H9 (cell line): ENCODE measurements at regions not wholly inside any gene's neighbourhood (a gene's known extent, or its start where the extent isn't known, plus 50 kb on each side); places are given as distances from the start of the nearest gene placed in this dataset.

ENCODE experiments used
- DNase-seq: peaks from one replicate; pipeline ENCODE4 v3.0.0-alpha.2; 2017
- H2AFZ ChIP-seq: one replicate; pipeline ENCODE4 v1.6.1; 2013; ENCODE audit warnings: mild to moderate bottlenecking, low read length, control low read depth, moderate library complexity
- H2AK5ac ChIP-seq: 2 replicates; pipeline ENCODE4 v1.6.1; 2013; ENCODE audit warnings: low read length, control low read depth, mixed read lengths; ENCODE audit not compliant: insufficient read length
- H2BK120ac ChIP-seq: one replicate; pipeline ENCODE4 v1.6.1; 2013; ENCODE audit warnings: low read depth, mild to moderate bottlenecking, low read length, control low read depth, inconsistent platforms; ENCODE audit not compliant: poor library complexity, severe bottlenecking
- H2BK12ac ChIP-seq: 2 replicates; pipeline ENCODE4 v1.6.1; 2013; ENCODE audit warnings: low read length, control low read depth, mixed read lengths, low read depth; ENCODE audit not compliant: insufficient read length
- H2BK15ac ChIP-seq: 2 replicates; pipeline ENCODE4 v1.6.1; 2013; ENCODE audit warnings: low read depth, low read length, control low read depth
- H2BK20ac ChIP-seq: one replicate; pipeline ENCODE4 v1.6.1; 2013; ENCODE audit warnings: low read depth, mild to moderate bottlenecking, low read length, control low read depth, inconsistent platforms; ENCODE audit not compliant: poor library complexity, severe bottlenecking
- H2BK5ac ChIP-seq: 2 replicates; pipeline ENCODE4 v1.6.1; 2013; ENCODE audit warnings: low read length, control low read depth, mixed read lengths; ENCODE audit not compliant: insufficient read length
- H3K14ac ChIP-seq: 2 replicates; pipeline ENCODE4 v1.6.1; 2013; ENCODE audit warnings: low read length, control low read depth; ENCODE audit not compliant: insufficient read depth
- H3K18ac ChIP-seq: 2 replicates; pipeline ENCODE4 v1.6.1; 2013; ENCODE audit warnings: low read depth, mild to moderate bottlenecking, mixed read lengths, low read length, control low read depth; ENCODE audit not compliant: insufficient read length
- H3K23ac ChIP-seq: 2 replicates; pipeline ENCODE4 v1.6.1; 2013; ENCODE audit warnings: low read length, control low read depth, mixed read lengths, low read depth; ENCODE audit not compliant: insufficient read length
- H3K23me2 ChIP-seq: 2 replicates; pipeline ENCODE4 v1.6.1; 2013; ENCODE audit warnings: low read depth, mild to moderate bottlenecking, mixed read lengths, low read length, control low read depth; ENCODE audit not compliant: insufficient read length, poor library complexity, severe bottlenecking
- H3K27ac ChIP-seq: 2 replicates; pipeline ENCODE4 v1.5.1; 2013; ENCODE audit warnings: low read length, control low read depth, mixed read lengths, low read depth; ENCODE audit not compliant: insufficient read length
- H3K27me3 ChIP-seq: 2 replicates; pipeline ENCODE4 v1.6.1; 2013; ENCODE audit warnings: low read length, control low read depth, inconsistent platforms; ENCODE audit not compliant: insufficient read depth
- H3K4ac ChIP-seq: 2 replicates; pipeline ENCODE4 v1.6.1; 2013; ENCODE audit warnings: low read depth, mild to moderate bottlenecking, control low read depth, inconsistent platforms, low read length, moderate library complexity
- H3K4me1 ChIP-seq: 2 replicates; pipeline ENCODE4 v1.6.1; 2013; ENCODE audit warnings: low read length, control low read depth, inconsistent platforms; ENCODE audit not compliant: insufficient read depth
- H3K4me2 ChIP-seq: 2 replicates; pipeline ENCODE4 v1.6.1; 2013; ENCODE audit warnings: low read length, control low read depth, mixed read lengths; ENCODE audit not compliant: insufficient read length, insufficient read depth
- H3K56ac ChIP-seq: 2 replicates; pipeline ENCODE4 v1.6.1; 2013; ENCODE audit warnings: low read depth, mild to moderate bottlenecking, mixed read lengths, low read length, control low read depth; ENCODE audit not compliant: insufficient read length
- H3K79me1 ChIP-seq: 2 replicates; pipeline ENCODE4 v1.6.1; 2013; ENCODE audit warnings: low read depth, mild to moderate bottlenecking, moderate library complexity, low read length, control low read depth, inconsistent platforms; ENCODE audit not compliant: insufficient read depth, poor library complexity, severe bottlenecking
- H3K79me2 ChIP-seq: 2 replicates; pipeline ENCODE4 v1.6.1; 2013; ENCODE audit warnings: low read length, control low read depth, inconsistent platforms; ENCODE audit not compliant: insufficient read depth
- H3K9ac ChIP-seq: 2 replicates; pipeline ENCODE4 v1.6.1; 2013; ENCODE audit warnings: low read length, control low read depth, mixed read lengths; ENCODE audit not compliant: insufficient read length; ENCODE audit errors: extremely low read depth
- H3K9me3 ChIP-seq: one replicate; pipeline ENCODE4 v1.6.1; 2013; ENCODE audit warnings: low read depth, low read length, inconsistent platforms; ENCODE audit not compliant: control insufficient read depth
- H3T11ph ChIP-seq: one replicate; pipeline ENCODE4 v1.6.1; 2013; ENCODE audit warnings: mild to moderate bottlenecking, low read length, control low read depth, inconsistent platforms
- H4K20me1 ChIP-seq: one replicate; pipeline ENCODE4 v1.6.1; 2013; ENCODE audit not compliant: control insufficient read depth, insufficient read length, insufficient read depth
- H4K5ac ChIP-seq: 2 replicates; pipeline ENCODE4 v1.6.1; 2013; ENCODE audit warnings: low read depth, mild to moderate bottlenecking, mixed read lengths, low read length, control low read depth; ENCODE audit not compliant: insufficient read length
- H4K8ac ChIP-seq: replicated peaks from 2 replicates; pipeline ENCODE4 v1.6.1; 2013; ENCODE audit warnings: low read length, control low read depth, mixed read lengths, low read depth; ENCODE audit not compliant: insufficient read length
- H4K91ac ChIP-seq: 2 replicates; pipeline ENCODE4 v1.6.1; 2013; ENCODE audit warnings: low read depth, mild to moderate bottlenecking, moderate library complexity, mixed read lengths, low read length, control low read depth; ENCODE audit not compliant: insufficient read length
- H3K27ac Mint-ChIP-seq, 3 experiments: 2 replicates in 2 of 3; 3 replicates in 1 of 3; pipeline ENCODE4 v1.8.0; 2020 to 2021; ENCODE audit warnings: mixed read lengths in 3 of 3, mild to moderate bottlenecking in 1 of 3, moderate library complexity in 1 of 3
- H3K27me3 Mint-ChIP-seq: 2 replicates; pipeline ENCODE4 v1.8.0; 2021; ENCODE audit warnings: low read depth, mild to moderate bottlenecking, moderate library complexity, mixed read lengths
- H3K36me3 Mint-ChIP-seq, 3 experiments: 2 replicates in 2 of 3; 3 replicates in 1 of 3; pipeline ENCODE4 v1.8.0; 2020 to 2021; ENCODE audit warnings: low read depth in 3 of 3, mixed read lengths in 3 of 3; ENCODE audit not compliant: insufficient read depth in 1 of 3
- H3K4me1 Mint-ChIP-seq, 2 experiments: 2 replicates each; pipeline ENCODE4 v1.8.0; 2020; ENCODE audit warnings: mixed read lengths in 2 of 2
- H3K4me3 Mint-ChIP-seq, 2 experiments: 2 replicates in 1 of 2; 3 replicates in 1 of 2; pipeline ENCODE4 v1.8.0; 2020 to 2021; ENCODE audit warnings: mild to moderate bottlenecking in 2 of 2, mixed read lengths in 2 of 2, moderate library complexity in 1 of 2
- H3K9me3 Mint-ChIP-seq, 2 experiments: 2 replicates in 1 of 2; 3 replicates in 1 of 2; pipeline ENCODE4 v1.8.0; 2020; ENCODE audit warnings: mild to moderate bottlenecking in 2 of 2, mixed read lengths in 2 of 2, moderate library complexity in 1 of 2
- WGBS: extraction: QIAGEN DNeasy Blood & Tissue Kit; methylation state at CpG from one replicate; pipeline ENCODE4 v1.1.7; 2013; ENCODE audit warnings: missing lambda C conversion rate, low lambda C conversion rate, mixed read lengths; ENCODE audit not compliant: insufficient read length; ENCODE audit errors: extremely low coverage; 5-methylcytosine and 5-hydroxymethylcytosine counted together
- TF ChIP-seq, protein P1 (sequence below): fragments of 200-600 bp; sonication (generic); conservative IDR thresholded peaks from 3 replicates; pipeline ENCODE4 v1.8.0; 2021; ENCODE audit warnings: antibody characterized with exemption, mild to moderate bottlenecking

- Histone ChIP-seq H4K91ac (no peak overlapping the region), H2BK5ac (no peak overlapping the region), H2BK120ac (no peak overlapping the region), H3K27me3 (no peaks in the 10 kb centered on the region), H3K4me2 (no peak overlapping the region), H3K79me2 (no peaks in the 10 kb centered on the region), H4K20me1 (no peaks in the 10 kb centered on the region), H2BK12ac (no peak overlapping the region), H3T11ph (no peak overlapping the region), H3K14ac (no peak overlapping the region), H3K4me1 (no peaks in the 10 kb centered on the region), H3K23ac (no peak overlapping the region), H3K9me3 (no peaks in the 10 kb centered on the region), H3K18ac (no peak overlapping the region), H2BK15ac (no peak overlapping the region), H2AK5ac (no peak overlapping the region), H3K56ac (no peak overlapping the region), H4K5ac (no peak overlapping the region), H3K23me2 (no peaks in the 10 kb centered on the region), H3K27ac (no peak overlapping the region), H2BK20ac (no peak overlapping the region), H3K4ac (no peak overlapping the region), H4K8ac (no peak overlapping the region), H3K79me1 (no peaks in the 10 kb centered on the region), H2AFZ (no peak overlapping the region), H3K9ac (no peak overlapping the region)
- Mint-ChIP-seq H3K4me3 (no peak overlapping the region), H3K4me1 (no peaks in the 10 kb centered on the region), H3K27ac (no peak overlapping the region), H3K9me3 (no peaks in the 10 kb centered on the region; a peak in 1 of 5 replicates), H3K36me3 (no peaks in the 10 kb centered on the region; a peak in 1 of 7 replicates), H3K27me3 (no peaks in the 10 kb centered on the region)
- DNase-seq, result no peak
- WGBS, result no CpG with 5 or more reads among the region's 5 CpGs
- TF ChIP-seq, protein P1, sequence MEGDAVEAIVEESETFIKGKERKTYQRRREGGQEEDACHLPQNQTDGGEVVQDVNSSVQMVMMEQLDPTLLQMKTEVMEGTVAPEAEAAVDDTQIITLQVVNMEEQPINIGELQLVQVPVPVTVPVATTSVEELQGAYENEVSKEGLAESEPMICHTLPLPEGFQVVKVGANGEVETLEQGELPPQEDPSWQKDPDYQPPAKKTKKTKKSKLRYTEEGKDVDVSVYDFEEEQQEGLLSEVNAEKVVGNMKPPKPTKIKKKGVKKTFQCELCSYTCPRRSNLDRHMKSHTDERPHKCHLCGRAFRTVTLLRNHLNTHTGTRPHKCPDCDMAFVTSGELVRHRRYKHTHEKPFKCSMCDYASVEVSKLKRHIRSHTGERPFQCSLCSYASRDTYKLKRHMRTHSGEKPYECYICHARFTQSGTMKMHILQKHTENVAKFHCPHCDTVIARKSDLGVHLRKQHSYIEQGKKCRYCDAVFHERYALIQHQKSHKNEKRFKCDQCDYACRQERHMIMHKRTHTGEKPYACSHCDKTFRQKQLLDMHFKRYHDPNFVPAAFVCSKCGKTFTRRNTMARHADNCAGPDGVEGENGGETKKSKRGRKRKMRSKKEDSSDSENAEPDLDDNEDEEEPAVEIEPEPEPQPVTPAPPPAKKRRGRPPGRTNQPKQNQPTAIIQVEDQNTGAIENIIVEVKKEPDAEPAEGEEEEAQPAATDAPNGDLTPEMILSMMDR, result no peak
Observed at GRCh38 chr3:26799679-26800317, 177.2 kb downstream of the LRRC3B start.
